Stimulated activated CD4-positive, alpha-beta T cell treated with anti-CD3 and anti-CD28 coated beads, Interleukin-4, amount 100 ng/mL, for 1 hour (primary cell): ENCODE measurements at regions not wholly inside any gene's neighbourhood (a gene's known extent, or its start where the extent isn't known, plus 50 kb on each side); places are given as distances from the start of the nearest gene placed in this dataset.
"Not testable (repeated sequence)": the region's sequence is repeated elsewhere in the genome, so short reads cannot be mapped to it uniquely, and the experiment has no call there.

ENCODE experiments used
- DNase-seq: peaks from one replicate; pipeline ENCODE4 v3.0.0-alpha.2; 2020

DNA sequence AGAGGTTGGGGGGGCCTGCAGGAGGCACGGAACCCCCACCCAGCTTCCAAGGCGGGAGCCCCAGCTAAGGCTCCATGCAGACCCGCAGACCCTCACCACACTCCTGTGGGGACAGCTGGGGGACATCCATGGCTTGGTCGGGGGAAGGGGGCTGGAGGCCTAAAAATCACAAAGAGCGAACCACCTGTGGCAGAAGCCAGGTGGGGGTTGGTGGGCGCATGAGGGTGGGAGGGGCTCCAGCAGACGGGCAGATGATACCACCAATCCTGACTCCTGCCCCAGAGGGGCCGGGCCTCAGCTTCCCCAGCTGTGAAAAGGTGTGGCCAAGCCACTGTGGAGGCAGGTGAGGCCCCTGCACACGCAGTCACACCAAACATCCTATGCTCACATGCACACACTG lies 111.6 kb downstream of the FAM53A start:
- DNase-seq = no peak

DNA sequence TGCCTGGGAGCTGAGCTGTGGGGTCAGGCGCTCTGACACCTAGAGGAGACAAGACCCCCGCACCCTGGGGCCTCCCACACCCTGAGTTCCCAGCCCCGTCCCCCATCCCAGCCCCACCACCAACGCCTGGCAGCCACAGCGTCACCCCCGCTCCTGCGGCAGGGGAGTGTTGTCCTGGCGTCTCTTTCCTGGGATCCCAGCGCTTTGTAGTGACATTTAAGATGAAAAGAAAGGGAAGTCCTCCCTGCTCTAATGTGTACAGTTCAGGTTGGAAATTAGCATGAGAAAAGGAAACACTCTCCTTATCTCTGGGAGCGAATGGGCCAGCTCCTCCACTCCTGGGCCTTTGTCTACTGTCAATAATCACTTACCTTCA lies 112.1 kb downstream of the FAM53A start:
- DNase-seq = no peak

DNA sequence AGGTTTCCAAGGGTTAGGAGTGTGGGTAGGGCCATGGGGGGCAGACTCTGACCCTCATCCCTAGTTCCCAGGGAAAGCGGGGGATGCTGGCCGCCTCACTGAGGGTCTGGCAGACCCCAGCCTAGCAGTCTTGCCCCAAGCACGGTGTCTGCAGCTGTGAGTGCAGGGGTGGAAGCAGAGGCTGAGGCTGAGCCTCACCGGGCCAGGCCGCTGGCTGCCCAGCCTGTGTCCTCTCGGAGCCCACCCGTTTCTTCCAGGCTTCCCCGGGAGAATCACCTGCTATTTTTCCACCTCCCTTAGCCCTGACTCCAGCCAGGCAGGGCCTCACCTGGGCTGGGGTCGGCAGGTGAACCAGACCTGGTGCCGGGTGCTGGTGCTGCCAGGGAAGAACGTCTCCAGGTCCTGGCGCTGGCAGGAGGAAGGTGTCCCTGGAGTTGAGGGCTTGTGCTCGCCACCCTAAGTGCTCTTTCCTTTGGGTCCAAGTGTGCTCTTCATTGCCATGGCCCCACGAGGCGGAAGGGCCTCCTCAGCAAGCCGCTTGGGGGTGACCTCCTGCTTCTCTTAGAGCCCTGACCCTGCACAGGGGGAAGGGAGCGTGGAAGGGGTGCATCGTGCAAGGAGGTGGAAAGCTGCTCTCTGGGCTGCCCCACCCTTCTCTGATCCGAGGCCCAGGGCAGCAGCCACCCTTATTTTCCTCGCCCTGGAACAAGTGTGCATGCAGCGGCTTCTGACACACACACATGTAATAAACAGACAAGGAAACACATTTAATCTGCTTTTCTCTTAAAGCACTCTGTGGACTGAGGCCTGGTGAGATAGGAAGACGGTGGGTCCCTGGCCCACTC lies 112.7 kb downstream of the FAM53A start:
- DNase-seq = no peak

DNA sequence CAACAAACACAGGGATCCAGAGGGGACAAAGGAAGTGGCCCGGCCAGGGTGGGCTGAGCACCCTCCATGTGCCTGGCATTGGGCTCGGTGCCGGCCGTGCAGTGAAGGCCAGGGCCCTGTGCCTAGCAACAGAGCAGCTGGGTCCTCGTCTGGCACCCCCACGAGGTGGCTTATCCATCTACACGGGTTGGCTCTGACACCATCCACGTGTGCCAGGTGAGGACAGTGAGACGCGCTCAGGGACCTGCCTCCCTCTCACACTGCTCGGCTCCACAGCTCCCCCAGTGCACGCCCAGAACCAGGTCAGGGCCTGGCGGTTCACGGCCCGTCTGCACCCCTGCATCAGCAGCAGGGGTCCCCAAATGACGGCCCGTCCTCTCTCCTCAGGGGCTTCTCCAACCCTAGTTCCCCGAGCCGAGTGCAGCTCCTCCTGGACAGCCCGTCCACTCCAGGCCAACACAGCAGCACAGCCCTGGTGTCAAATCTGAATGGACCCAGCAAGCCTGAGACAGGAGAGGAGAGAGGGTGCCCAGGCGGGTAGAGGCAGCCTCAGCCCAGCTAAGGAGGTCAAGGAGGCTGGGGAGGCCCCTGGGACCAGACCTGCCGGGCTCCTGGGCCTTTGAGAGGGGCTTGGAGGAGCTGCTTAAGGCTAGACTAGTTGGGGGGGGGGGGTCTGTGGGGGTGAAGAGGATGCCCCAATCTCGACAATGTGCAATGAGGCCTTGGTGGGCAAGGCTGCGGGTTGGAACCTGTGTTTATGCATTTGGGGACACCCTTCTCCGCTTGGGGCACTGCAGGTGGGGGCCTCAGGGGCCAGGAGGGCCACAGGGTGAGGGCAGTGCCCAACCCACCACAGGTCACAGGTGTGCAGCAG lies 113.6 kb downstream of the FAM53A start:
- DNase-seq = no peak

DNA sequence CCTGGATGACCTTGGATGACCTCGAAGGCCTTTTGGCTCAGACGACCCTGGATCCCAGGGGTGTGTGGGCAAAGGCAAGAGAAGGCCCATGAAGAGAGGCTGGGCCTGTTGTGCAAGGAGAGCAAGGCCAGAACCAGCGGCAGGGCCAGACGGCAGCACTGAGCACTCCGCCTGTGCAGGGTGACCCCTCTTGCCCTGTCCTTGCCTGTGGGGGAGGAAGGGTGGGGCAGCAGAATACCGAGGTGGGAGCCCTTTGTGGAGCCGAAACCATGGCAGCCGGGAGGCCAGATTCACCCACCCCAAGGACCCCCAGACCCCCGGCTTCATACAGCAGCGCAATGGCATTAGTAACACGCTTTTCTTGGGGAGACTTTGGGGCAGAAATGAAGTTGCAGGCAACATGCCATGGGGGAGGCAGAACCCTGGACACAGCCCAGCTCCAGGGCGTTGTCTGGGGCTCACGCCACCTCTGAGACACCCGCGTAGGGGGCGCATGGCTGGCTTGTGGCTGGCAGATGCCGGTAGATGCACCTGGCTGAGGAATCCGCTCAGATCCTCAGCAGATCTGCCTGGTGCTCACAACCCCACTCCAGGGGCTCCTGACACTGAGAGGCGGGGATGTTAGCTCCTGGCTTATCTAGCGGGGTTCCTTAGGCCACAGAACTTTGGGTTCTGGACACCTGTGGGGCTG lies 114.5 kb downstream of the FAM53A start:
- no peak for DNase-seq

DNA sequence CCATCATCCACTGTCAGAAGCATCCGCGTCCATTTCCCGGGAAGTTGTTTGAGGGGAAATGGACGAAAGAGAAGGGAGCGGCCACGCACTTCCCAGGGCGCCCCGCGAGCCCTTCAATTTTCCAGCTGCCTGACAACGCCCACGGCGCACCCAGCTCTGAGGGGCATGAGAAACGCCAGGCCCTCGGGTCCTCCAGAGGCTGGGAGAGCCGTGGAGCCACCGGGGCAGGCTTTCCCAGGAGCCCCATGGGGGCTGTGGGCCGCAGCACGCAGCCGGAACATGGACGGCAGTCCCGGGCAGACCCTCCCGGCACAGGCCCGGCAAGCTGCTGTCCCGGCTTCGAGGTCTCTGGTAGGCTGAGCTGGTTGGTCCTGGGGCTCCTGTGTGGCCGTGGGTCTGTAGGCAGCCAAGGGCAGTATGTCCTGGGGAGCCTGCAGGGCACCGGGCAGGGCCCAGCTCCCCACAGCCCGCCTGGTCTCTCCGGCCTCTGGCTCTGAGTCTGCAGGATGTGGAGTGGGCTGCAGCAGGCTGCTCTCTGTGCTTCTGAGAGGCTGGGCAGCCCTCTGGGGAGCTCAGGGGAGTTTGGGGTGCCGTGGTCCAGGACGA lies 115.2 kb downstream of the FAM53A start:
- no peak for DNase-seq

DNA sequence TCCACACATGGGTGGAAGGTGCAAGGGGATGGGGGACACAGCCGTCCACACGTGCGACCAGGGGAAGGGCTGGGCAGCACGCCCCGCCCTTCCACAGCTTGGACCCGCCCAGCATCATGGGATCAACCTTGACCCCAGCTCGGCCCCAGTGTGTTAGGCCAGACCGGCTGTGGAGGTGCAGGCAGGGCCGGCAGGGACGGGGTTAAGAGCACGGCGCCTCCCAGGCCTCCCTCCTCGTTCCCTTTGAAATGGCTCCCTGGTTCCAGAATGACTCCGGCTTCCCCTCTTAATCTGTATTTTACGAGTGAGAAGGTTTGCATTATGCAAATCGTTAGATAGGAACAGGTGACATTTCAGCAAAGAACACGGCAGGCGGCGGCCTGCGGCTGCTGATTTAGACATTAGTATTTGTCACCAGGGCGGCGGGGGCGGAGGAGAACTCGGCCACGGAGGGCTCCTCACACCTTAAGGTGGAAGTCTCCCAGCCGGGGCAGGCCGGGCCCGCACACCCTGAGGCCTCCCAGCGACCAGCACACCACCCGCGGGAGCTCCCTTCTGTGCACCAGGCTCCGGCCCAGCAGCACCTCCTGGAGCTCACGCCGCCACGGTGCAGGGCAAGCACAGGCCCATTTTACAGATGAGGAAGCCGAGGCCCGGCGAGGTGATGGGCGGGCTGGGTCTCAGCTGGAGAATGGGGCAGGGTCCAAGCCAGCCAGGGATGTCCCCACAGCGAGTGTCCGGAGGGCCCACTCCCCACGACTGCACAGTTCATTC lies 116.1 kb downstream of the FAM53A start:
- no peak for DNase-seq

DNA sequence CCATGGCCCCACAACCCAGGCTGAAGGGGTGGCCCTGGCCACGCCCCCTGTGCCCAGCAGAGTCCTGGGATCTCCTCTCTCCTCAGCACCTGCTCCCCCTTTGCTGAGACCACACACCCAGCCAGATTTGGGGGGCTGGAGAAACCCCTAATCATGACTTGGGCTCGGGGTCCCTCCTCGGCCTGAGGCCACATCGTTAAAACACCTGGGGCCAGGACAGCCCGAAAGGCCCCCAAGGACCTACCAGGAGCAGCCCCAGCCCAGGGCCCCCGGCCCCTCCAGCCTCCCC lies 116.7 kb downstream of the FAM53A start:
- DNase-seq = no peak

DNA sequence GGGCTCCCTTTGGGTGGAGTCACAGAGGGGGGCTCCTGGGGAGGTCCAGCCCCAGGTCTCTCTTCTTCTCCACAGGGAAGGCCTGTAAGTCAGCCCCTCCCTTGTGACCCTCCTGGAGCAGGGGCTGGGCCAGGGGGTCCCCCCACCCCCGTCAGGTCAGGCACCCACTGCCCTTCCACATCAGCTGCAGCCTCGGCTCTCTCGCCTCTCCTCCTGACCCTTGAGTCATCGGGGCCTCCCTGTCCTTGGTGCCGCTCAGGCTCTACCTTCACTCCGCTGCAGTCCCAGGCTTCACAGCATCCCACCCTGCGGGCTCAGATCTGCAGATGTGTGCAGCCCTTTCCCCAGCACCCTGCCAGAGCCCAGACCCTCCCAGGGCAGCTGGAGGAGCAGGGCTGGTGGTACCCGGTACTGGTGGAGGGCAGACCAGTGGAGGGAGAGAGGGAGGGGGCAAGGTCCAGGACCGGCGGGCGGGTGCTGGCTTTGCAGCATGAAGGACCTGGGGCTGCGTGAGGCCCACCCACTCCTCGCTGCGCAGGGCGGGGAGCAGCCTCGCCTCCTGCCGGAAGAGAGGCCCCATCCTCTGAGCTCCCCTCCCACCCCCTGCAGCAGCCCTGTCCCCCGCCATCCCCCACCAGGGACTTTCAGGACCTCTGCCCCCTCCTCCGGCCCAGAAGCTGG lies 117.1 kb downstream of the FAM53A start:
- DNase-seq = no peak

DNA sequence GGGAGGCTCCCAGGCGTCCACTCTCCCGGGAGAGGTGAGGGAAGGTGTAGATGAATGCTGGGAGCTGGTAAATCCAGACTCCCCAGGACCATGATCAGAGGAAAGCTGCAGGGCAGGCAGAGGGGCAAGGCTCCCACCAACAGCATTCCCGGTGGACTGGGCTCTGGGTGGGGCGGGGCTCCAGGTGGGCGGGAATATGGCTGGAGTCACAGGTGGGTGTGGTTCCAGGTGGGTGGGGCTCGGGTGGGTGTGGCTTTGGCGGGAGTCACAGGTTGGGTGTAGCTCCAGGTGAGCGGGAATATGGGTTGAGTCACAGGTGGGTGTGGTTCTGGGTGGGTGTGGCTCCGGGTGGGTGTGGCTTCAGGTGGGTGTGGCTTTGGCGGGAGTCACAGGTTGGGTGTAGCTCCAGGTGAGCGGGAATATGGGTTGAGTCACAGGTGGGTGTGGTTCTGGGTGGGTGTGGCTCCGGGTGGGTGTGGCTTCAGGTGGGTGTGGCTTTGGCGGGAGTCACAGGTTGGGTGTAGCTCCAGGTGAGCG lies 117.7 kb downstream of the FAM53A start:
- not testable (repeated sequence) for DNase-seq

DNA sequence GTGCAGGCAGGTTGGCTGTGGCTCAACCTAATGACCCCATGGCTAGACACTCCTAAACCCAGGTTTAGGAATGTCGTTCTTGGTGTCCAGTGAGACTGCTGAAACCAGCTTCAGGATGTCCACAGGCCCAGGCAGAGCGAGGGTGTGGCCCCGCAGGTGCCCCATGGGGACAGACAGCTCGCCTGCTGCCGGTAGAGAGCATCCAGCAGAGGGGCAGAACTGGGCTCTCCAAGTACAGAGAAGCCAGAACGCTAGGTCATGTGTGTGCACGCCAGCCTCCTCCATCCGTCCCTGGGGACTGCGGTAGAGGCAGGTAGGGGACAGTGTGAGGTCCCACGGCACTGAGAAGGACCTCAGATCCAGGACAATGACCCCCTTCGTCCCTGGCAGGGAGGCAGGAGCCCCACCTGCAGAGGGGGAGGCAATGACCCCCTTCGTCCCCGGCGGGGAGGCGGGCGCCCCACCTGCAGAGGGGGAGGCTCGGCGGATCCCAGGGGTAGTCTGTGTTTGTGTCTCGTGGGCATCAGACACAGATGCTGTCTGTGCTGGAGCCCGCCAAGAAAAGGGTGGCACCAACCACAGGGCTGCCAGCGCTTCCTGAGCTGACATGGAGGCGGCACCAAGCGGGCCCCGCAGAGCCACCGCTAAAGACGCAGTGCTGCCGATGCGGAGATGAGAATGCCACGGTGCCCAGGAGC lies 118.4 kb downstream of the FAM53A start:
- DNase-seq = no peak

DNA sequence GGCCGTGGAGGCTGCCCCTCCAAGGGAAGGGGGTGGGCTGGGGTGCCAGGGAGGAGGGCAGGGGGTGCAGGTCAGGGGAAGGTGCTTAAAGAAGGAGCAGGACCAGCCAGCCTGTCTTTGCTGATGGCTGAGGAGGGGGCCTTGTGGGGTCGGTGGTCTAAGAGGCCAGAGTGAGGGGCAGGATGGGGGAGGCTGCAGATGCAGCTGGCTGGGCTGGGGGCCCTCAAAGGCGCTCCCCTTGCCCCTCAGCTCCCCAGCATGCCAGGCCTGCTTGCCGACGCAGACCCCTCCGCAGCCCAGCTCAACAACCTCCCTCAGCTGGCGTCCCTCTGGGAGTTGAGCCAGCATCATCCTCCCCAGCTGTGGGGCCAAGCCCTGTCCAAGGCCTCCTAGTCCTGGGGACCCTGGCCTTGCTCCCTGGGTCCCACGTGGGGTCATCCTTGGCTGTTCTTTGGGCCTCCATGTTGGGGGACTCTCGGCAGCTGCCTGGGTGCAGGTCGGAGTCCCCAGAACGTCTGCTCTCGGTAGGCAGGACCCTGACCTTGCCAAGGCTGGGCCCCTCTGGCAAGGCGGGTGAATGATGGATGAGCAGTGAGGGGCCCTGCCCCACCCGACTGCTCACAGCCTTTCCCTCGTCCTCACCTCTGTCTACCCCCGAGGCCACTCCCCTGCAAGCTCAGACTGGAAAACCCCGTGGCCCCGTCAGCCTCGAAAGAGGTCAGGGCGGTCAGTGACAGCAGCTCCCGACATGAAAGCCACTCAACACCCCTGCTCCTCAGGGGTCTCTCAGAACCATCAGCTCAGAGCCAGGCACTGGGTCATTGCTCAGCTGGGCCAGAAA lies 119.4 kb downstream of the FAM53A start:
- no peak for DNase-seq

DNA sequence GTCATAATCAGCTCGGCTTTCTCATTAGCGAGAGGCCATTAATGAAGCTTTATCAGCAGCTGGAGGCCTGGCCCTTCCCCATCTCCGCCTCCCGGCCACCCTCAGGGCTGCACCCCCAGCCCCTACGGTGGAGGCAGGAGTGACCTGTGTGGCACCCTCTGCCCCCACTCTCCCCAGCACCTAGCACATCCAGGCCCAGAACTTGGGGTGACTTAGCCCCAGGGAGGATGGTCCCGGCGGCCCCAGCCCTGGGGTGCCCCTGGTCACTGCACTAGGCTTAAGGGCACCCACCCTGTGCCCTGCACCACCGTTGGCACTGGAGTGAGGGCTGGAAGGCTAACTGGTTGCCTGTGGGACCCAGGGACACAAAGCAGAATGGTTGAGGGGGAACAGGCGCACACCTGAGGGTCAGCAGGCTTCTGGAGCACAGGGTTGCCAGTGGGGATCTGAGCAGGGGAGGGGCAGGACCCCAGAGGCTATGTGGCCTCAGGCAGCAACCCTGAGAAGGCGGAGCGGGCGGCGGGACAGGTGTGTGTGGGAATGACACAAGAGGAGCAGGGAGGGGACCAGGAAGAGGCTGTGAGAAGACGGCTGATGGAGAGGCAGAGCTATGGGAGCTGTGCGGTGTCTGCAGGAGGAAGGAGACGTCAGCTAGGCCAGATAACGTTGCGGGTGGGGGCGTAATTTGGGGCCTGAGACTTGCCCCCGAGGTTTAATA lies 120.2 kb downstream of the FAM53A start:
- DNase-seq = no peak

DNA sequence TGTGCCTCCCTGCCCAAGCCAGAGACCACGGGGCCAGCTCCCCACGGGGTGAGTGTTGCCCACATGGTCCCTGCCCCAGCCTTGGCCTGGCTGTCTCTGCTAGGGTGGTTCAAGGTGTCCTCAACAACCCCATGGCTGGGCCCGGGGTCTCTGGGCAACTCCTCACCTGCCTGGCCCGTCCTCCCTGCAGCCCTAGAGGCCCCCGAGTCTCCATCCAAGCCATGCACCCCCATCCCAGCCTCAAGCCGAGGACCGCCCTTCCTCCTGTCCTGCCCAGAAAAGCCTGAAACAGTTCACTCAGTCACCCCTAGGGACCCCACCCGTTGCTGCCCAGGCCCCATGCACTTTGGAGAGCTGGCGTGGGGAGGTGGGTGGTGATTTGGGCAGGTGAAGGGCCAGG lies 120.9 kb downstream of the FAM53A start:
- DNase-seq = no peak

DNA sequence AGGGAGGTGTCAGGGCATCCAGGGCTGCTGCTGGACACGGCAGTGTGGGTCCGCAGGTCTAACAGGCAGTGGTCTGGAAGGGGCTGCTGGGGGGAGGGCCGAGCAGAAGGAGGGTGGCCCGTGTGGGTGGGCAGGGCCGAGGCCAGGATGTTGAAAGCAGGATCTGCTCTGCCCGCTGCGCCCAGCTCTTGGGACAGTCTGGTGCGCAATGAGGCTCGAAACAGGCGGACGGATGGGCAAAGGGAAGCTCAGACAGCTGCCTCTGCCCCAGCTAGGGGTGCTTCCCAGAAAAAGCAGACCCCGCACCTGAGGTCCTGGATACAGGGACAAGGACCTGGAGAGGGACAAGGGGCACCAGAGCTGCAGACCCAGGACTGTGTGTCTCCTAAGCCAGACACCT lies 121.3 kb downstream of the FAM53A start:
- DNase-seq = no peak

DNA sequence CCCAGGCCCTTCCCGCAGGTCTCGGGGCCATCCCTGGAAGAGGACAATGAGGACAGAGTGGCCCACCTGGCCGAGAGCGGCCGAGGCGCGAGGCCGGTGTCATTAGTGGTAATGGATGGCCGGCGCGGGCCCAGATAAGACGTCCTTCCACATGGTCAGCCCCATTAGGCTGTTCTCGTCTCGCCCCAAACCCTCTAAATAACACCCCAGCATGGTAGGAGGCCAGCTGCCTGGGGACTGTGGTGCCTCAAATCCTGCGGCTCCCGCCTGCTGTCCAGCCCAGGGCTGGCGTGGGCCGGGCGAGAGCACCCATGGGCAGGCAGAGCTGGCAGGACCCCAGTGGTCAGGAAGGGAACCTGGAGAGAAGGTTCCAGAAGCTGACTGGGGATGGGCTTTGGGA lies 121.7 kb downstream of the FAM53A start:
- DNase-seq = no peak

DNA sequence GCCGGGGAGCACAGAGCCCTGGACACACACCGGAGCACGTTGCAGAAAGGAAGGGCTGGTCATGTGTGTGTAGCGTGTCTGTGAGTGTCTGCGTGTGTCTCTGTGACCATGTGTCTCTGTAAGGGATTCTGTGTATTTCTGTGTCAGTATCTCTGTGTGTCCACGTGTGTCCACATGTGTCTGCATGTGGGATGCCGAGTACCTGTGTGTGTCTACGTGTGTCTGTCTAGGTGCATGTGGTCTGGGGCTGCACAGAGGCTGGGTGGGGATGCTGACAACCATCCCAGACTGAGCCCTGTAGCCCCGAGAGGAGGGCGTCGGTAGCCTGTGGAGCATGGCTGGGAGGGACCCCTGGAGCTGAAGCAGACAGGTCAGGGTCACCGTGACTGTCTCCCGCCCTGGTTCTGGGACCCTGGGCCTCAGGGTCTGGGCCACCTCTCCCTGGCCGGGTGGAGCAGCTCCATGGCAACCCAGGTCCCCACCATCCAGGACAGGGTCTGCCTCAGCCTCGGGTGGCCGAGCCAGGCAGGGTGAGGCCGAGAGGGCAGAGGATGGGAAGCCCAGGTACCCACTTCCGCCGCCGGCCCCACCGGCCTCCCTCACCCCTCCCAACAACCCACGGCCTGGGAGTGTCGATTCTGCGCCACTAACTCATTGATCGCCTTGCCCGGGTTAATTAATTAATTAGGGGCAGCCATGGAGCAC lies 122.7 kb downstream of the FAM53A start:
- DNase-seq = no peak

DNA sequence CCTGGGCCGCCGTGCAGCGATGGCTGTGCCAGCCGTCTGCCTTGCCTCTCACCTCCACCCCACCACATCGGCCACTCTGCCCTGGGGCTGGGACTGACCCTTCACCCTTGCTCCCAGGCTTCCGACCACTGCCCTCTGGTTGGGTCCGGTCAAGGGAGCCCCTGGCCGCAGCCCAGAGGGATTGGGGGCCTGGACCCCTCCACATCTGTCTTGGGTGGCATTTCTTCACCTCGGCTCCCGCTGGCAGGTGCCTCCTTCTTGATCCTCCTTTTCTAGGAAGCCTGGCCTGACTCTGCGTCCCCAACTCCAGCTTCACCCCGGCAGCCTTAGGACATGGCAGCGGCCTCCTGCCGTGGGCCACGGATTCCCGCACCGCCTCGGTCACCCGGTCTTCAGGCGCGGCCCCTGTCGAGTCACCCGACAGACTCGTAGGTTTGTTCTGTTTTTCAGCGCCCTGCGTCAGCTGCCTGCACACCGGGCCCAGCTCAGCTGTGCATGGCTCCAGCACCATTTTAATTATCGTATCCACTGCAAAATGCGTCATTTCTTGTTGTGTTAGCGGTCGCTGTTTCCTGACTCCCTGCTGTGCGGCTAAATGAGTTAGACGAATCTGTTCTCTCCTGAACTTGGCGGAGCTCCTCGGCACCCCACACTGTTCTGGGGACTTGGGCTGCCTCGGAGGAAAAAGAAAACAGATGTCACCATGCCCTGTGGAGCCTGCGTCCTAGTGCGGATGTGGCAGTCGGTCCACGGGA lies 124.0 kb downstream of the FAM53A start:
- DNase-seq = no peak
